VCaP (cell line): ENCODE measurements at regions not wholly inside any gene's neighbourhood (a gene's known extent, or its start where the extent isn't known, plus 50 kb on each side); places are given as distances from the start of the nearest gene placed in this dataset.

Source experiments
- H3K27ac ChIP-seq: fragments of 450-650 bp; 2 replicates; pipeline ENCODE4 v1.5.1; 2017
- CTCF ChIP-seq: fragments of 450-650 bp; conservative IDR thresholded peaks from 2 replicates; pipeline ENCODE4 v1.5.1; 2017; ENCODE audit warnings: mild to moderate bottlenecking, moderate library complexity

GRCh38 chr20:57071954-57072583 lies 194.4 kb downstream of the BMP7 start:
- H3K27ac ChIP-seq: peak overlapping the region; percentile 58
- no peak for TF ChIP-seq CTCF

GRCh38 chr20:57073402-57073801 lies 193.0 kb downstream of the BMP7 start:
- TF ChIP-seq CTCF: no peak

GRCh38 chr20:57074386-57074785 lies 192.1 kb downstream of the BMP7 start:
- TF ChIP-seq CTCF: no peak

More at GRCh38 chr20:57073402-57073801, 193.0 kb downstream of the BMP7 start:
- no peak overlapping the region for H3K27ac ChIP-seq

GRCh38 chr20:57075181-57075580 lies 191.3 kb downstream of the BMP7 start:
- TF ChIP-seq CTCF: no peak

More at GRCh38 chr20:57074386-57074785, 192.1 kb downstream of the BMP7 start:
- H3K27ac ChIP-seq: peak overlapping the region; percentile 14; the same call in 1 of the 2 replicates

GRCh38 chr20:57075603-57076002 lies 190.8 kb downstream of the BMP7 start:
- H3K27ac ChIP-seq: no peak overlapping the region; the same call in 1 of the 2 replicates
- no peak for TF ChIP-seq CTCF

More at GRCh38 chr20:57075181-57075580, 191.3 kb downstream of the BMP7 start:
- H3K27ac ChIP-seq: peak overlapping the region; percentile 14; the same call in 1 of the 2 replicates

GRCh38 chr20:57076152-57076652 lies 190.2 kb downstream of the BMP7 start:
- H3K27ac ChIP-seq: no peak overlapping the region
- TF ChIP-seq CTCF: no peak

GRCh38 chr20:57076951-57077350 lies 189.5 kb downstream of the BMP7 start:
- TF ChIP-seq CTCF: no peak
- no peak overlapping the region for H3K27ac ChIP-seq
